A673 (cell line): ENCODE measurements at regions not wholly inside any gene's neighbourhood (a gene's known extent, or its start where the extent isn't known, plus 50 kb on each side); places are given as distances from the start of the nearest gene placed in this dataset.

Experiments used
- BruUV-seq: library from RNA; stranded (reverse); fragments of 400-500 nt; replicated peaks from 2 replicates; lab custom pipeline; 2021; lab: Mats Ljungman, UMichigan
- CTCF ChIA-PET: fragments of 300-600 bp; sonication (Branson Sonifier 250); formaldehyde crosslinking; loops from one replicate; lab custom pipeline; 2022; ENCODE audit warnings: antibody characterized with exemption; lab: Charles Lee
- POLR2A ChIA-PET: fragments of 300-600 bp; sonication (Branson Sonifier 250); formaldehyde crosslinking; loops from one replicate; lab custom pipeline; 2022; ENCODE audit warnings: antibody characterized with exemption; ENCODE audit not compliant: low non-redundant PET; lab: Charles Lee
- DNase-seq: peaks from one replicate; pipeline ENCODE4 v3.0.0-alpha.2; 2015; ENCODE audit warnings: low spot score
- H3K27ac ChIP-seq: fragments of 200-600 bp; sonication (generic); 2 replicates; pipeline ENCODE4 v1.5.1; 2016; ENCODE audit warnings: mixed run types, low read depth, mild to moderate bottlenecking, mixed read lengths, antibody characterized with exemption, low read length; ENCODE audit not compliant: poor library complexity, severe bottlenecking
- H3K27me3 ChIP-seq: fragments of 200-600 bp; sonication (generic); replicated peaks from 2 replicates; pipeline ENCODE4 v1.6.1; 2017; ENCODE audit warnings: mixed run types, low read depth, mild to moderate bottlenecking, mixed read lengths, antibody characterized with exemption, low read length; ENCODE audit not compliant: insufficient read depth, poor library complexity
- H3K36me3 ChIP-seq: fragments of 200-600 bp; sonication (generic); 2 replicates; pipeline ENCODE4 v1.6.1; 2016; ENCODE audit warnings: mixed run types, mild to moderate bottlenecking, mixed read lengths, antibody characterized with exemption, low read length; ENCODE audit not compliant: insufficient read depth, poor library complexity, severe bottlenecking
- H3K4me1 ChIP-seq: fragments of 200-600 bp; sonication (generic); 2 replicates; pipeline ENCODE4 v1.6.1; 2017; ENCODE audit warnings: mixed run types, mild to moderate bottlenecking, mixed read lengths, antibody characterized with exemption, low read length; ENCODE audit not compliant: insufficient read depth, poor library complexity, severe bottlenecking
- H3K4me3 ChIP-seq: fragments of 200-600 bp; sonication (generic); 2 replicates; pipeline ENCODE4 v1.5.1; 2016; ENCODE audit warnings: low read depth, mixed run types, mild to moderate bottlenecking, mixed read lengths, low read length; ENCODE audit not compliant: poor library complexity, severe bottlenecking
- H3K9me3 ChIP-seq: fragments of 200-600 bp; sonication (generic); 2 replicates; pipeline ENCODE4 v1.6.1; 2016; ENCODE audit warnings: mixed run types, low read depth, mild to moderate bottlenecking, mixed read lengths, antibody characterized with exemption, low read length; ENCODE audit not compliant: poor library complexity, severe bottlenecking
- EZH2 ChIP-seq: fragments of 200-600 bp; sonication (generic); IDR thresholded peaks from 2 replicates; pipeline ENCODE4 v1.6.1; 2017; ENCODE audit warnings: borderline replicate concordance, low read depth, mild to moderate bottlenecking, mixed read lengths, antibody characterized with exemption, low read length; ENCODE audit not compliant: poor library complexity, severe bottlenecking
- intact Hi-C: fragments of 100-400 bp; cut with micrococcal nuclease; formaldehyde crosslinking; loops from one replicate; pipeline ENCODE4 v1.10.0; 2022; ENCODE audit not compliant: unreplicated experiment
- TF ChIP-seq, protein P1 (sequence below): fragments of 300-800, 200-600 bp; sonication (generic); conservative IDR thresholded peaks from 2 replicates; pipeline ENCODE4 v1.5.1; 2017; ENCODE audit warnings: low read depth, mild to moderate bottlenecking, antibody characterized with exemption, low read length, moderate library complexity, mixed read lengths

DNA sequence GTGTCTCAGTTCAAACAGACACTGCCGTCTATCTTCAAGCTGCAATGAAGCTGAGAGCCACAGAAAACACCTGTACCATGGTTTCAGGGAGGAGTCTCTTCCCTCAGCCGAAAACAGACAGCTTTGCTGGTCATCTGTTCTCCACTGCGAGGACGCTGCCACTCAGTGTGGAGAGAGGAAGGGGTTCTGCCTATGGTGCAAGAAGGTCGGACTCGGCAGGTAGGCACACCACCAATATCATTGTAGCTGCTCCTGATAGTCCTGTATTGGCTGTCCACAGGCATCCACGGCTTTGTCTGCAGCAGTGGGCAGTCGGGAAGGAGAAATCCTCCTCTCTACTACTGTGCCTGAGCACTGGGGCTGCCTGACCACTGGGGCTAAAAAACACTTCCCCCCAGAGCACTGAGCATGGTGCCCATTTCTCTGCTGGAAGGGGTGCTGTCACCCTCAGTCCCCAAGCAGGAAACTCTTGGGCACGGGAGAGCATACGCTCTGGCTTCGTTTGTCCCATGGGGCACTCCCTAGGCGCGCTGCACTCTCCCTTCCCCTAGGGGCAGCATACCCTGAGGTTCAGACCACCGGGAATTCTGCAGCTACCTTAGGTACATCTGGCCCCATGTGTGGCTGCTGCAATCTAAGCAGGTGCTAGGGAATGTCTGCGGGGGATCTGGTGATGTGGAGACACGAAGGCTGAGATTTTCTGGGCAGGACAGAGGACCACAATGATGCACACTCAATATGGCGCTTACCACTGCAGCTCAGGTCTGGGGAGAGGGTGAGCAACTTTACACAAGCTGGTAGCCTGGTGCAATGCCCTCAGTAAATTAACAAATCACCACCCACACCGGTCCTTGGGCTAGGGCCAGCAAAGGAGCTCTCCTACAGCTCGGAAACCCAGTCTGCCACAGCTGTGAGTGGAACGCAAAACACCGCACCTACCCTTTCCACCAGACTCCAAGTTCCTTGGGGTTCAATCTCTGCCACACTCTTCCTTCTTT lies 880.9 kb upstream of the SEMA6A start:
- Histone ChIP-seq H3K27ac (no peak overlapping the region), H3K36me3 (no peaks in the 10 kb centered on the region), H3K9me3 (no peaks in the 10 kb centered on the region), H3K27me3 (no peaks in the 10 kb centered on the region), H3K4me1 (no peaks in the 10 kb centered on the region), H3K4me3 (no peak overlapping the region)
- POLR2A ChIA-PET, result interaction anchor here (0.5 kb wide), 1 partner anchor 47 kb away, joined by 4 read pairs; no protein-coding TSS in a partner anchor
- TF ChIP-seq, protein P1, sequence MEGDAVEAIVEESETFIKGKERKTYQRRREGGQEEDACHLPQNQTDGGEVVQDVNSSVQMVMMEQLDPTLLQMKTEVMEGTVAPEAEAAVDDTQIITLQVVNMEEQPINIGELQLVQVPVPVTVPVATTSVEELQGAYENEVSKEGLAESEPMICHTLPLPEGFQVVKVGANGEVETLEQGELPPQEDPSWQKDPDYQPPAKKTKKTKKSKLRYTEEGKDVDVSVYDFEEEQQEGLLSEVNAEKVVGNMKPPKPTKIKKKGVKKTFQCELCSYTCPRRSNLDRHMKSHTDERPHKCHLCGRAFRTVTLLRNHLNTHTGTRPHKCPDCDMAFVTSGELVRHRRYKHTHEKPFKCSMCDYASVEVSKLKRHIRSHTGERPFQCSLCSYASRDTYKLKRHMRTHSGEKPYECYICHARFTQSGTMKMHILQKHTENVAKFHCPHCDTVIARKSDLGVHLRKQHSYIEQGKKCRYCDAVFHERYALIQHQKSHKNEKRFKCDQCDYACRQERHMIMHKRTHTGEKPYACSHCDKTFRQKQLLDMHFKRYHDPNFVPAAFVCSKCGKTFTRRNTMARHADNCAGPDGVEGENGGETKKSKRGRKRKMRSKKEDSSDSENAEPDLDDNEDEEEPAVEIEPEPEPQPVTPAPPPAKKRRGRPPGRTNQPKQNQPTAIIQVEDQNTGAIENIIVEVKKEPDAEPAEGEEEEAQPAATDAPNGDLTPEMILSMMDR, result peak; percentile 44
- no peak for TF ChIP-seq EZH2
- DNase-seq, result peak; percentile 29
- CTCF ChIA-PET, result interaction anchor here (0.7 to 0.9 kb wide), 2 partner anchors 13 to 1501 kb away, joined by 3 read pairs; no protein-coding TSS in a partner anchor
- intact Hi-C loops, result loop anchor here (10.0 kb wide), 2 partner anchors 1149 to 1499 kb away; no protein-coding TSS in a partner anchor
- BruUV-seq, result no TSS peak

DNA sequence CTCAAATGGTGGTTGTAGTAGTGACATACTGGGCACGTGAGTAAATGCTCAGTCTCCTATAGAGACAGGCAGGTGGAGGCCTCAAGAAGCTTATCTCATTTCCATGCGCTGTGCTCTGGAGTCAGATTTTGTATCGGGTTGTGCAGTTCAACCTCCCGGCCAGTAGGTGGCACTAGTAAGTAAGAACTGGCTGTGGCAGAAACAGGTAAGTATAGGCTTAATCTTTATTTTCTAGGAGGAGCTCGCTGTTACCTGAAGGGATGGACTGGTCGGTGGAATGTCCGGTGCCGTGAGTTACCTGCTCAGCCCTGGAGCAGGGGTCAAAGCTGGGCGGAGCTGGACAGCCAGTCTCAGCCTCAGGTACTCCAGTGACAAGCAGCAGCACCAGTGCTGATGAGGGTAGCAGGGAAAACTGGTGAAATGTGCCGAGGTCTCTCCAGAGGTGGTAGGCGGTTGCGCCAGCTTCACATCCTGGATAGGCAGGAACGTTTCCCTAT lies 880.1 kb upstream of the SEMA6A start:
- peak; percentile 49 for DNase-seq
- TF ChIP-seq, protein P1, result peak; percentile 84
- TF ChIP-seq EZH2, result no peak
- Histone ChIP-seq H3K27ac (no peak overlapping the region), H3K4me1 (no peaks in the 10 kb centered on the region), H3K9me3 (no peaks in the 10 kb centered on the region), H3K4me3 (no peak overlapping the region), H3K36me3 (no peaks in the 10 kb centered on the region), H3K27me3 (no peaks in the 10 kb centered on the region)
- ChIA-PET CTCF (interaction anchor here (0.7 to 0.9 kb wide), 2 partner anchors 12 to 1502 kb away, joined by 3 read pairs; no protein-coding TSS in a partner anchor), POLR2A (interaction anchor here (0.5 kb wide), 1 partner anchor 48 kb away, joined by 4 read pairs; no protein-coding TSS in a partner anchor)
- intact Hi-C loops, result loop anchor here (10.0 kb wide), 2 partner anchors 1150 to 1500 kb away; no protein-coding TSS in a partner anchor
- BruUV-seq, result no TSS peak

DNA sequence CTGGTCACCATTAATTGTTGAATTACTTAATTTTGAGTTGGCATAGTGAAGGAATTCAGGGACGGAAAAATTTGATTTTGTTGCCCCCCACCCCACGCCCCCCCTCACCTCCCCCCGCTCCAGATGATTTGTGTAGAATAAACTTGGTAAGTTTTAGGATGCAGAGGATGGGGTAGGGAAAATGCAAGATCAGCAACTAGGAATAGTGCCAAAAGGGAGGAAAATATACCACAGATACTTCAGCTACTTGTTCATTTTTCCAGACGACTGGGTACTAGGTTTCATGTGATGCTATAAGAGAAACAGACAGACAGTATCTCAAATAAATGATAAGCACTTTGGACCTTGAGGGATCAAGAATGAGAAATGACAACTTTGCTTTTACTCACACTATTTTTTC lies 862.2 kb upstream of the SEMA6A start:
- no TSS peak for BruUV-seq
- intact Hi-C loops, result no loop called here

More for the DNA sequence above, 862.2 kb upstream of the SEMA6A start:
- Histone ChIP-seq H3K36me3 (no peaks in the 10 kb centered on the region), H3K4me1 (no peaks in the 10 kb centered on the region), H3K9me3 (no peaks in the 10 kb centered on the region), H3K27me3 (no peaks in the 10 kb centered on the region), H3K27ac (no peak overlapping the region), H3K4me3 (no peak overlapping the region)
- no peak for DNase-seq
- TF ChIP-seq, protein P1, result no peak
- TF ChIP-seq EZH2, result no peak
- ChIA-PET POLR2A (no interaction called here), CTCF (no interaction called here)
